ENCODE measurements at regions not wholly inside any gene's neighbourhood (a gene's known extent, or its start where the extent isn't known, plus 50 kb on each side); places are given as distances from the start of the nearest gene placed in this dataset.
"Not testable (repeated sequence)": the region's sequence is repeated elsewhere in the genome, so short reads cannot be mapped to it uniquely, and the experiment has no call there.

DNA sequence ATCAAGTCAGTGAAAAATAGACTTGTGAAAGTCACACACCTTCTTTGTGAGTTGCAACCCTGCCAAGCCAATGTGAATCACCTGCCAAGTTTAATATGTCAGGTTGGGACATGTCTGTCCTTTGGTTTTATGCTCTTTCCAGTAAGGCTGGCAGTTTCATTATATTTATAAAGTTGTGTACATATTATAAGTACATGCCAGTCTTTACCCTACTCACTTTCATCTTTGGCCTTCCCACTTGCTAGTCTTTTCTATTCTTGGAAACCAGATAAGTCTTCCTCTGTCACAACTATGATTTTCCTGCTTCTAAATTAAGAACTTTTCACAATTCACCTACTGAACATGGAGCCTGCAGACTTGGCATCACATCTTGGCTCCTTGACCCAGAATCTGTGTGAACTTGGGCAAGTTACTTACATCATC is 680.7 kb upstream of the BOD1L1 start:
- no peak for DNase-seq (ENCODE audit: low read depth in 3 of 3)

GRCh38 chr4:14309431-14309830 is 681.9 kb upstream of the BOD1L1 start:
- DNase-seq (ENCODE audit: low read depth in 3 of 3): no peak

GRCh38 chr4:14313757-14314156 is 686.2 kb upstream of the BOD1L1 start:
- DNase-seq (ENCODE audit: low read depth in 3 of 3): no peak

- no peak for DNase-seq (ENCODE audit: low read depth in 3 of 3)
Measured at GRCh38 chr4:14315129-14315528, 687.2 kb upstream of the CPEB2 start.

- no peak for DNase-seq (ENCODE audit: low read depth in 3 of 3)
Measured at GRCh38 chr4:14317351-14317750, 684.9 kb upstream of the CPEB2 start.

DNA sequence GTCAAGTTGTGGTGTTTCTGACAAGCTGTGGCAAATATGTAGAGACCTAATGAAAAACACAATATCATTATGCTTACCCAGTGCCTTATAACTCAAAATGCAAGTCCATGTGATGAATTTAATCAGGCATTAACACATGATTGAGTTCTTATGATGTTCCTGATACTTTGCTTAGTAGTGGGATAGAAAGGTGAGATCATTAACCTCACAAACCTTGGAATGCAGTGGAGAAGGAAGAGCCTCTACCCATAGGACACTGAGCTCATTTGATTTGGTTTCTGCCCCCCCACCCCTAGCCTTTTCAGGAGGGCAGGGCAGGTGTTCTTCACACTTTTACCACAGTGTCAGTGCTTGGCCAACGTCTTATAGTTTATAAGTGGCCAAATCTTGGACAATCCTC is 683.6 kb upstream of the CPEB2 start:
- DNase-seq (ENCODE audit: low read depth in 3 of 3): no peak

- DNase-seq (ENCODE audit: low read depth in 3 of 3): no peak
Measured at GRCh38 chr4:14321723-14322122, 680.6 kb upstream of the CPEB2 start.

DNA sequence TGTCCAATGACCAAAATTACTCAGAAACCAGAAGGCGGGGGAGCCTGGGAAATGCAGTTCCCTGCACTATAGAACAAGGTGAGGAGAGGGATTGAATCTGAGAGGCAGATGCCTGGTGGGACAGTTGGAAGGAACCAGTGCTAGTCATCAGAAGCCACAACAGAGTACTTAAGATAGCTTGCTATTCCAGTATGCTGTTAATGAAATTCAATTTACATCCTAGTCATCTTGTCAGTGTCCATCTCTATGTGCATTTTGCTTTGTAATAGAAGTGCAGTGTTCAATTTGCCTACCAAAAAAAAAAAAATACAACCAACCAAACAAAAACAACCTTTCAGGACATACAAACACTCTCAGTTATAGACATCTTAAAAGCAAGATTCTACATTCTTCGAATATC is 679.1 kb upstream of the CPEB2 start:
- DNase-seq (ENCODE audit: low read depth in 3 of 3): no peak

DNA sequence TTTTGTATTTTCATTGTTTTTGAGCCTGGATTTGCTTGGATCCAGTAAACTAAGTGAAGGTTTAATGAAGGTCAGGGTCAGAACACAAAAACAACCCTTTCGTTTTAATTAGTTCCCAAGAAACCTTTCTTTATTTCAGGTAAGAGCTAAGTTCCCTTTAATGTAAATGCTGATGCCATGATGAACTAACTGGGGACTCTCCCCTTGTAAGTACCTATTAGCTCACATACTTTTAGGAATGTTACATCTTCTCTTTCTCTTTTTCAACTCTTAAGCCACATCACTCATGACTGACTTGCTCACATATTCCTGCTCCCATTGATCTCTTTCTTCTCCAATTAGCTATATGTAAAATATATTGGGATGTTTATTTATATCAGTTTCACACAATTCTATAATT is 673.1 kb upstream of the CPEB2 start:
- DNase-seq (ENCODE audit: low read depth in 3 of 3): no peak

DNA sequence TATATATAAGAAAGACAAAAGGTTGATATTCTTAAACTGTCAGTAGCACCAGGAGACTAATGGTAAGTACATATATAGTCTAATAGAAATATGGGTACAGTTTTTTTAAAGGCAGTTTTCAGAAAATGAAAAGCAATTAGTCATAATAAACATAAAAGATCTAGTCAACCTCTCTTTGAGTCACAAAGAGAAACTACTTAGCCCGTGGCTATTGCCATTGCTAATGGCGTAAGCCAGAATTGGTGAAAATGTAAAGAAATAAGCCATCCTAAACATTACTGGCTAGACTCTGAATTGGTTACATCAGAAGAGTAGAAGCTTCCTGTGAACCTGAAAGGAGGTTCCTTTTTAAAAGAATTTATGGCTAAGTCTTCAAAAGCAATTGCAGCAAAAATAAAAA is 668.7 kb upstream of the CPEB2 start:
- no peak for DNase-seq (ENCODE audit: low read depth in 3 of 3)

DNA sequence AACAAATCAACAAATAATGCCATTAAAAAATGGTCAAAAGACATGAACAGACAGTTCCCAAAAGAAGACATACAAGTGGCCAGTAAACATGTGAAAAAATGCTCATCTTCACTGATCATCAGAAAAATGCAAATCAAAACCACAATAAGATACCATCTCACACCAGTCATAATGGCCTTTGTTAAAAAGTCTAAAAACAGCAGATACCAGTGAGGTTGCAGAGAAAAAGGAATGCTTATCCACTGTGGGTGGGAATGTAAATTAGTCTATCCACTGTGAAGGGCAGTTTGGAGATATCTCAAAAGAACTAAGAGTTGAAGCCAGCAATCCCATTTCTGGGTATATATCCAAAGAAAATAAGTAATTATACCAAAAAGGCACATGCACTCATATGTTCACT is 668.1 kb upstream of the CPEB2 start:
- DNase-seq (ENCODE audit: low read depth in 3 of 3): no peak

GRCh38 chr4:14335872-14336271 is 666.4 kb upstream of the CPEB2 start:
- no peak for DNase-seq (ENCODE audit: low read depth in 3 of 3)

GRCh38 chr4:14336656-14337055 is 665.6 kb upstream of the CPEB2 start:
- DNase-seq (ENCODE audit: low read depth in 3 of 3): no peak

- DNase-seq (ENCODE audit: low read depth in 3 of 3): no peak
Measured at GRCh38 chr4:14337892-14338584, 664.2 kb upstream of the CPEB2 start.

- DNase-seq (ENCODE audit: low read depth in 3 of 3): no peak
Measured at GRCh38 chr4:14338585-14339265, 663.6 kb upstream of the CPEB2 start.

DNA sequence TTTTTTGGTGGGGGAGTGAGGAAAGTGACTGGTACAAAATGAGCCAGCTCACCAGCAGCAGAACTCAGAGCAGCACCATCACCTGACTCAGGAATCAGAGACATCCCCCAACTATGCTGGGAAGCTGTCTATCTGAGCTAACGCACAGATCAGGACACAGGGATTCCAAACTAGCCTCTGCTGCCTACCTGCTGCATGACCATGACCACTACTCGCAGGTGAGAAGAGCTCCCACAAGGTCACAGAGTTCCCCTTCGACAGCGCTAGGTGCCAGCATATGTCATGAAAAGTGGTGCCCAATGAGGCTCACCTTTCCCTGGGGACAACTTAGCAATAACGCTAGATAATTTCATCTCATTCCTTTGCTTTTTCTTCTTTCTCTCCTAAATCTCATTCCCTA is 662.6 kb upstream of the CPEB2 start:
- no peak for DNase-seq (ENCODE audit: low read depth in 3 of 3)

DNA sequence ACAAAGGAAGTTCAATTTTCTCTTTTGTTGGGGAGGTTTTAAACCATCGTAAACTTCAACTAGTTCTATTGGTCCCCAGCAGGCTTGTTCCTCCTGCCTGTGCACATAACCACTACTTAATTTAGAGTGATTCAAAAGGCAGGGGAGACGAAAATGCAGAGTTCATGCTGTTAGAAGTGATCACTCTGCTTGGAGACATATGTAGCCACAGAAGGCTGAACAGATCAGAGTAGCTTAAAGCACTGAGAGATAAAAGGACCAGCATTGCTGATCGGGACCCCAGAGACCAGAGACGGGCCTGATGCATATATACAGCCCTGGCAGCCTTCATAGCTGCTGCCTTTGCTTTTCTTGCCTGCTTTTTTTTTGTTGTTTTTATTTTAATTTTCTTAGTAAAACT is 662.0 kb upstream of the CPEB2 start:
- no peak for DNase-seq (ENCODE audit: low read depth in 3 of 3)

DNA sequence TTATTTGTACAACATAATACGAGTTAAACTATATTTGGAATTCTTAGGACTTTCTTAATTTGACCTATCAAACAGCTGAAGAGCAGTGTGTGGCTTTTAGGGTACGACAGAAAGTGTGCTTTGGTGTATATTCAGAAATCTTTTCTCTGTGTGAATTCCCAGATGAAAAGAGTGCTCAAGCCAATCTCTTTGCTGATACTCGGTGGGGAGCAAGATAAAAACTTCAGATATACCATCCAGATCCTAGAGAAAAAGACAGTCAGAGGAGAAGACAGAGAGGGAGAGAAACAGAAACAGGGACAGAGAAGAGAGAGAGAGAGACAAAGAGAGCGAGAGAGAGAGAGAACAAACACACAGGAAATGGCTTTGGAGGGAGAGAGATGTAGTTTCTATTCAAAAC is 658.3 kb upstream of the CPEB2 start:
- DNase-seq (ENCODE audit: low read depth in 3 of 3): no peak

DNA sequence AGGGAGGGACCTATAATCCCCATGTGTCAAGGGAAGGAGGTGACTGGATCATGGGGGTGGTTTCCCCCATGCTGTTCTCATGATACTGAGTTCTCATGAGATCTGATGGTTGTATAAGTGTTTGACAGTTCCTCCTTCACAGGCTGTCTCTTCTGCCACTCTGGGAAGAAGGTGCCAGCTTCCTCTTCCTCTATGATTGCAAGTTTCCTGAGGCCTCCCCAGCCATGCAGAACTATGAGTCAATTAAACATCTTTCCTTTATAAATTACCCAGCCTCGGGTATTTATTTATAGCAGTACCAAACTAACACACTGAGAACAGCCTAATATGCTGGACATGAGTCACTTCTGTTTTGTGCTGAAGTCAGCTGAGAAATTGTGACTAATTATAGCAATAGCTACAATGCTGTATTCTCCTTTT is 656.9 kb upstream of the CPEB2 start:
- DNase-seq (ENCODE audit: low read depth in 3 of 3): no peak

GRCh38 chr4:14347526-14347925 is 654.8 kb upstream of the CPEB2 start:
- no peak for DNase-seq (ENCODE audit: low read depth in 3 of 3)

- DNase-seq (ENCODE audit: low read depth in 3 of 3): no peak
Measured at GRCh38 chr4:14348506-14348905, 653.8 kb upstream of the CPEB2 start.

DNA sequence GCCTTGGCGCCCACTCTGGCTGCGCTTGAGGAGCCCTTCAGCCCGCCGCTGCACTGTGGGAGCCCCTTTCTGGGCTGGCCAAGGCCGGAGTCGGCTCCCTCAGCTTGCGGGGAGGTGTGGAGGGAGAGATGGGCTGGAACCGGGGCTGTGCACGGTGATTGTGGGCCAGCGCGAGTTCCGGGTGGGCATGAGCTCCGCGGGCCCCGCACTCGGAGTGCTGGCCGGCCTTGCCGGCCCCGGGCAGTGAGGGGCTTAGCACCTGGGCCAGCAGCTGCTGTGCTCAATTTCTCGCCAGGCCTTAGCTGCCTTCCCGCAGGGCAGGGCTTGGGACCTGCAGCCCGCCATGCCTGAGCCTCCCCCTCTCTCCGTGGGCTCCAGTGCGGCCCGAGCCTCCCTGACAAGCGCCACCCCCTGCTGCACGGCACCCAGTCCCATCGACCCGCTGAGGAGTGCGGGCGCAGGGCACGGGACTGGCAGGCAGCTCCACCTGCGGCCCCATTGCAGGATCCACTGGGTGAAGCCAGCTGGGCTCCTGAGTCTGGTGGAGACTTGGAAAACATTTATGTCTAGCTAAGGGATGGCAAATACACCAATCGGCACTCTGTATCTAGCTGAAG is 643.6 kb upstream of the CPEB2 start:
- not testable (repeated sequence) for DNase-seq (ENCODE audit: low read depth in 3 of 3)

DNA sequence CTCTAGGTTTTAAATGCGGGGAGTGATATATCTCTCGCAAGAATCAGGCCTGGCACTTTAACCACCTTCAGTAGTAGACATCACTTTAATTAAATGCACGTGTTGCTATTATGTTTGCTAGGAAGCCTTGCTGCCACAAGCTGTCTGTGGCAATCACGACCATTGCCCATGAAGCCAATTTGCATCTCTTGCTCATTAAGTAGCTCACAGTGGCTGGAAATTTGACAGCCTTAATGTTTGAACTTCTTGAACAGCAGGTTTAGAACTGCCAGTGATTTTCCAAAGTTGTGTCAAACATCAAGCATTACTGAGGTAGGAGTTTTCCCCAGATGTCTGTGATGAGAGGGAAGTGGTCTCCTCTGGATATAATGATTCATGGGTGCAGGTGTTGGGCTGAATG is 642.3 kb upstream of the CPEB2 start:
- DNase-seq (ENCODE audit: low read depth in 3 of 3): no peak

All from stimulated activated CD4-positive, alpha-beta T cell treated with anti-CD3 and anti-CD28 coated beads, TNF-alpha, amount 100 ng/mL, for 24 hours (primary cell).